Endodermal cell (in vitro differentiated cells): ENCODE measurements at regions not wholly inside any gene's neighbourhood (a gene's known extent, or its start where the extent isn't known, plus 50 kb on each side); places are given as distances from the start of the nearest gene placed in this dataset.

Experiments
- DNase-seq: peaks from one replicate; pipeline ENCODE4 v3.0.0-alpha.2; 2017
- H3K27ac ChIP-seq: 2 replicates; pipeline ENCODE4 v1.5.1; 2013; ENCODE audit warnings: mild to moderate bottlenecking, low read depth, low read length, moderate library complexity
- H3K27me3 ChIP-seq: 2 replicates; pipeline ENCODE4 v1.6.1; 2013; ENCODE audit warnings: mild to moderate bottlenecking, low read length, moderate library complexity; ENCODE audit not compliant: insufficient read depth, control insufficient read depth, poor library complexity, severe bottlenecking
- H3K36me3 ChIP-seq: 2 replicates; pipeline ENCODE4 v1.7.0; 2013; ENCODE audit warnings: mild to moderate bottlenecking, low read length, moderate library complexity; ENCODE audit not compliant: control insufficient read depth, insufficient read depth
- H3K4me1 ChIP-seq: one replicate; pipeline ENCODE4 v1.7.0; 2013; ENCODE audit warnings: low read length; ENCODE audit not compliant: control insufficient read depth, insufficient read depth
- H3K4me3 ChIP-seq: 2 replicates; pipeline ENCODE4 v1.5.1; 2013; ENCODE audit warnings: mild to moderate bottlenecking, low read length, moderate library complexity
- H3K9ac ChIP-seq: 2 replicates; pipeline ENCODE4 v1.6.1; 2013; ENCODE audit warnings: mild to moderate bottlenecking, low read length, moderate library complexity; ENCODE audit not compliant: poor library complexity, severe bottlenecking; ENCODE audit errors: extremely low read depth
- H3K9me3 ChIP-seq: 2 replicates; pipeline ENCODE4 v1.6.1; 2013; ENCODE audit warnings: mild to moderate bottlenecking, low read length, moderate library complexity; ENCODE audit not compliant: control insufficient read depth
- H3K27ac Mint-ChIP-seq: 2 replicates; pipeline ENCODE4 v1.8.0; 2020; ENCODE audit warnings: mixed read lengths
- H3K27me3 Mint-ChIP-seq: 2 replicates; pipeline ENCODE4 v1.8.0; 2021; ENCODE audit warnings: mild to moderate bottlenecking, mixed read lengths; ENCODE audit not compliant: insufficient read depth
- H3K36me3 Mint-ChIP-seq: 2 replicates; pipeline ENCODE4 v1.8.0; 2020; ENCODE audit warnings: low read depth, mixed read lengths
- H3K4me1 Mint-ChIP-seq: 2 replicates; pipeline ENCODE4 v1.8.0; 2020; ENCODE audit warnings: mixed read lengths
- H3K4me3 Mint-ChIP-seq: 2 replicates; pipeline ENCODE4 v1.8.0; 2020; ENCODE audit warnings: mild to moderate bottlenecking, moderate library complexity, mixed read lengths
- H3K9me3 Mint-ChIP-seq: 2 replicates; pipeline ENCODE4 v1.8.0; 2020; ENCODE audit warnings: mild to moderate bottlenecking, mixed read lengths
- CTCF ChIP-seq: fragments of 200-600 bp; sonication (generic); conservative IDR thresholded peaks from 2 replicates; pipeline ENCODE4 v1.5.0; 2021; ENCODE audit warnings: antibody characterized with exemption, mild to moderate bottlenecking
- whole genome bisulfite sequencing, 2 experiments: methylation state at CpG; one replicate each; pipeline versions ENCODE4 v1.1.5 to v1.1.7; 2013; ENCODE audit warnings: missing lambda C conversion rate in 2 of 2, mixed read lengths in 1 of 2; ENCODE audit not compliant: insufficient coverage in 1 of 2, insufficient read length in 1 of 2; 5-methylcytosine and 5-hydroxymethylcytosine counted together

- H3K4me1 Mint-ChIP-seq: no peaks in the 10 kb centered on the region
- no peak overlapping the region for H3K27ac Mint-ChIP-seq
- Histone ChIP-seq H3K9me3 (no peaks in the 10 kb centered on the region), H3K4me3 (no peak overlapping the region), H3K36me3 (no peaks in the 10 kb centered on the region), H3K27ac (no peak overlapping the region), H3K4me1 (no peaks in the 10 kb centered on the region), H3K27me3 (no peaks in the 10 kb centered on the region), H3K9ac (no peak overlapping the region)
- H3K36me3 Mint-ChIP-seq: no peaks in the 10 kb centered on the region
- H3K4me3 Mint-ChIP-seq: no peak overlapping the region
- no peaks in the 10 kb centered on the region for H3K9me3 Mint-ChIP-seq
- H3K27me3 Mint-ChIP-seq: no peaks in the 10 kb centered on the region
- no peak for DNase-seq
- no peak for TF ChIP-seq CTCF
These were observed 503.6 kb upstream of the LRRN3 start for GRCh38 chr7:110587294-110587693.

GRCh38 chr7:110590415-110590814 is 500.5 kb upstream of the LRRN3 start:
- Histone ChIP-seq H3K9me3 (no peaks in the 10 kb centered on the region), H3K27me3 (no peaks in the 10 kb centered on the region), H3K27ac (no peak overlapping the region), H3K4me1 (no peaks in the 10 kb centered on the region), H3K36me3 (no peaks in the 10 kb centered on the region), H3K9ac (no peak overlapping the region), H3K4me3 (no peak overlapping the region)
- Mint-ChIP-seq H3K36me3 (no peaks in the 10 kb centered on the region), H3K4me3 (no peak overlapping the region), H3K27ac (no peak overlapping the region), H3K9me3 (no peaks in the 10 kb centered on the region), H3K4me1 (no peaks in the 10 kb centered on the region), H3K27me3 (no peaks in the 10 kb centered on the region)
- WGBS, 2 experiments: 85% methylated on average over 4 of the region's 5 CpGs; no CpG with 5 or more reads in 1 of the 2 experiments
- peak; percentile 67 for DNase-seq
- TF ChIP-seq CTCF: peak; percentile 71

- H3K27ac ChIP-seq: no peak overlapping the region
- Mint-ChIP-seq H3K4me1 (no peaks in the 10 kb centered on the region), H3K9me3 (no peaks in the 10 kb centered on the region), H3K4me3 (no peak overlapping the region), H3K27me3 (no peaks in the 10 kb centered on the region), H3K36me3 (no peaks in the 10 kb centered on the region), H3K27ac (no peak overlapping the region)
- H3K4me3 ChIP-seq: no peak overlapping the region
- H3K27me3 ChIP-seq: no peaks in the 10 kb centered on the region
- DNase-seq: no peak
- H3K9me3 ChIP-seq: no peaks in the 10 kb centered on the region
- no peak overlapping the region for H3K9ac ChIP-seq
- H3K4me1 ChIP-seq: no peaks in the 10 kb centered on the region
- WGBS, 2 experiments: 88 to 94% methylated on average over 2 to 4 of the region's 4 CpGs
- no peak for TF ChIP-seq CTCF
- H3K36me3 ChIP-seq: no peaks in the 10 kb centered on the region
These were observed 499.6 kb upstream of the LRRN3 start for GRCh38 chr7:110591341-110591740.
